ENCODE measurements at regions not wholly inside any gene's neighbourhood (a gene's known extent, or its start where the extent isn't known, plus 50 kb on each side); places are given as distances from the start of the nearest gene placed in this dataset.
"Not testable (repeated sequence)": the region's sequence is repeated elsewhere in the genome, so short reads cannot be mapped to it uniquely, and the experiment has no call there.

DNA sequence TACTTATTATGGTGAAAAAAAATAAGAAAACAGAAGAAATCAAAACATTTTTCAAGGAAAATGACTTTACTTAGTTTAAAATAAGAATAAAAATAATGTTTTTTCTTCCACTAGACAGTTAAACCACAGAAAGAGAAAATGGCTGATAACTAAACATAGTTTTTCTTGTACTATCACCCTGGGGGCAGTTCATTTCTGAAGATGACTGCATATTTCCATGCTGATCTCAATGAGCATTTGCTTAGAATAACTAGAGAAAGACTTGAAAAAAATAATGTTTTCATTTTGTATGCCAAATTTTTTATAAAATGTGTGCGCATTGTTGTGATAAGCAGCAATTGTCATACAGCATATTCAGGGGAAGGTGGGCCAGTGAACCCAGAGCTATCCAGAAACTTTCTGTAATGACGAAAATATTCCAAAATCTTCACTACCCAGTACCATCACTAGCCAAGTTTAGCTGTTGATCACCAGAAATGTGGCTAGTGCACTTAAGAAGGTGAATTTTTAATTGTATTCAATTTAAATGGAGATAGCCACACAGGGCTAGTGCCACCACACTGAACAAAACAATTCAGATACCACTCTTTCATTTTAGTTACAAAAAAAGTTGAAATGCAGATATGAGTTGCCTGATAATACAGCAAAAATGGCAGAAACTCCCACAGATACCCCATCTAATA, 513.4 kb upstream of the NETO1 start:
- no peak for DNase-seq (ENCODE audit: extremely low read depth, low read depth)

DNA sequence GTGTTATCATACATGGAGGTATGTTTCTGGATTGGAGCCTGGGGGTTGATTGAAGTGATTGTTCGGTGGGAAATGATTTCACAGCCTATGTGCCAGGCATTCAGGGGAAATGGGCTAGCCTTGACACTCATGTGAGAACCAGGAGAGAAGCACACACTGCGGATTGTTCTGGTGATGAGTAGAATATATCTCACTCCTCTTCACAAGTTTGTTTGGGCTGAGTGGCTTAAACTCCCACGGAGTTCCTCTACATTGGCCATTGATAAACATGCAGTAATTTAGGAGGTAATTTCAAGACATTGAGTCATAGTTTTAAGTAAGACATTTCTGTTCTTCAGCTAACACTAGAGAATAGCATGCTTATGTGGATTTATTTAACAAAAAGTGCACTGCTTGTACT, 498.9 kb upstream of the NETO1 start:
- DNase-seq (ENCODE audit: extremely low read depth, low read depth), result no peak

GRCh38 chr18:73365018-73365417, 497.2 kb upstream of the NETO1 start:
- no peak for DNase-seq (ENCODE audit: extremely low read depth, low read depth)

DNA sequence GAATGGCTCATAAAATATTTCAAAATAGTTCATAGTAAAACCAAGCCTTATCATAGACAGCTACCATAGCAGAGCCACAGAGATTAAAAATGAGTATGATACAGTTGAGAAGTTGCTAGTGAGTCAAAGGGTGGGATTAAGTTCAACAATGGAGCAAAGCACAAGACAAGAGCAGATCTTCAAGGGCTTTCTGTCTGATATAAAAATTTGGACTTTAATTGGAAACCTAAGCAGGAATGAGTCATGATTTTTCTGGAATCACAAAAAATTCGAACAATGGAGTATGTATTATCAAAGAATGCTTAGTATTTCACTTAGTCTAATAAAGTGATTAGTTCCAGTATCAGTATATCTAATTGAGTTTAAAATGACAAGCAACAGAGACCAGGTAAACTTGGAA, 487.3 kb upstream of the NETO1 start:
- DNase-seq (ENCODE audit: extremely low read depth, low read depth), result no peak

DNA sequence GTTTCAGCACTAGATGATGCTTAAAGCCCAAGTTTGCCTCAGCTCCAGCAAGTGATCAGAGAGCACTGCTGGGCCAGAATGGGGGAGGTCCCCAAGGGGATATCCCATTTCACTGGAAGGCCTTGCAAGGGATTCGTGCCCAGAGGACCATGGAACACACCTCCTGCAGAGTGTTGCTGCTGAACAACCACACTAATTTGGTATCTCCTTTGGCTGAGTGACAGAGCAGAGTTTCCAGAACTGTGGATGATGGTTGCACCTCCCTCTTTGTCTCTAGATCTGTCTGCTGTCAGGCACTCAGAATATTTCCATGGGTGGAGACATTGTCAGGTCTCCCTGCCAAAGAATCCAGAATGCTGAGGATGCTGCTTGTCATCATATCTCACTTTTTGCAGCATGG, 484.8 kb upstream of the NETO1 start:
- no peak for DNase-seq (ENCODE audit: extremely low read depth, low read depth)

- DNase-seq (ENCODE audit: extremely low read depth, low read depth), result no peak
These were observed 472.6 kb upstream of the NETO1 start for GRCh38 chr18:73340135-73340977.

- DNase-seq (ENCODE audit: extremely low read depth, low read depth), result no peak
These were observed 463.5 kb upstream of the NETO1 start for GRCh38 chr18:73331212-73331772.

DNA sequence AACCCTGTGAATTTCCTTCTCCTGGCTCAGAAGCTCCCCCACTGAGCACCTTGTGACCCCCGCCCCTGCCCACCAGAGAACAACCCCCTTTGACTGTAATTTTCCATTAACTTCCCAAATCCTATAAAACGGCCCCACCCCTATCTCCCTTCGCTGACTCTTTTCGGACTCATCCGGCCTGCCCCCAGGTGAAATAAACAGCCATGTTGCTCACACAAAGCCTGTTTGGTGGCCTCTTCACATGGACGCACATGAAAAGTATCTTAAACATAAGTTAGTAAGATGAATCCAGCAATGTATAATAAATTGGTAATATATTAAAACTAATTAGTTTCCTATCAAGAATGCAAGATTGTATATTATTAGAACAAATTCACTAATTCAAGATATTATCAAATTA, 462.3 kb upstream of the NETO1 start:
- not testable (repeated sequence) for DNase-seq (ENCODE audit: extremely low read depth, low read depth)

DNA sequence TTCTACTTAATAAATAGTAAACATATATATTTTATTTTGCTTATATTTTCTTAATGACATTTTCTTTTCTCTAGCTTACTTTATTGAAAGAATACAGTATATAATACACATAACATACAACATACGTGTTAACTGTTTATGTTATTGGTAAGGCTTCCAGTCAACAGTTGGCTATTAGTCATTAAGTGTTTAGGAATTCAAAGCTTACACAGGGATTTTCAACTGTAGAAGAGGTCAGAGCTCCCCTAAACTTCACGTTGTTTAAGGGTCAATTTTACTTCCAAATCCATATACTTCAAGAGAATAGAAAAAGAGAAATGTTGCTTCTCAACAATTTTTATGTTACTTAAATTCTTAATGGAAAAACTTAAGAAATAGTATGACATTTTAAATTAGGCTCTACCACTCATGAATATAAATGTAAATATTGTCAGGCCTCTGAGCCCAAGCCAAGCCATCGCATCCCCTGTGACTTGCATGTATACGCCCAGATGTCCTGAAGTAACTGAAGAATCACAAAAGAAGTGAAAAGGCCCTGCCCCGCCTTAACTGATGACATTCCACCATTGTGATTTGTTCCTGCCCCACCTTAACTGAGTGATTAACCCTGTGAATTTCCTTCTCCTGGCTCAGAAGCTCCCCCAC, 456.5 kb upstream of the NETO1 start:
- DNase-seq (ENCODE audit: extremely low read depth, low read depth), result not testable (repeated sequence)

GRCh38 chr18:73318739-73319479, 451.1 kb upstream of the NETO1 start:
- DNase-seq (ENCODE audit: extremely low read depth, low read depth), result no peak

DNA sequence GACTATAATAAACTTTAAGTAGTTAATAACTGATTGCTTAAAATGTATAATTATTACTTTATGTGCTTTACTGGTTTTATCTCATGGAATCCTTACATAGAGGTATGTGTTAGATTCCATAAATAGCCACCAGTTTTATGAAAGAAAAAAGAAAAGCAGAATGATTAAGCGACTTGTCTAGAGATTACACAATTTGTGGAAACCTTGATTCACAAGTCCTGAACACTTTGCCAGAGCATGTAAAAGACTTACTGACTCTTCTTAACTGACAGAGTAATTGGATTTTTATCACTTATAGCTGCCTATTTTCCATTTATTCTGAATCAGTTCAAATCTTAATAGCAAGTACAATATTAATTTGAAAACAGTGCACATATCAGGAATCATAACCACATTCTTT, 448.7 kb upstream of the NETO1 start:
- DNase-seq (ENCODE audit: extremely low read depth, low read depth), result no peak

DNA sequence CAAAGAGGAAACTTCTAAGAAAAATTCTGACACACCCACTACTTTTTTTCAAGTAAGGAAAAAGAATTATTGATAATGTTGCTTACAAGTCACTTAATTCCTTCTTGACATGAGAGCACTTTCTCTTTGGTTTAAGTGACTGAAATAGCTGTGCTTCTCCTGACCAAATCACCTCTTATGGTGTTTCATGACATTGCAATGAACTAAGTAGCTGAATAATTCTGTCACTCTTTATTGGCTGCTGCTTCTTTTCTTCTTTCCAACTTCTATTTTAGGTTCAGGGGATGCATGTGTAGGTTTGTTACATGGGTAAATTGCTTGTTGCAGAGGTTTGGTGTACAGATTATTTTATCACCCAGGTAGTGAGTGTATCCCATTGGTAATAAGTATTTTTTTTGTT, 447.6 kb upstream of the NETO1 start:
- DNase-seq (ENCODE audit: extremely low read depth, low read depth), result no peak

DNA sequence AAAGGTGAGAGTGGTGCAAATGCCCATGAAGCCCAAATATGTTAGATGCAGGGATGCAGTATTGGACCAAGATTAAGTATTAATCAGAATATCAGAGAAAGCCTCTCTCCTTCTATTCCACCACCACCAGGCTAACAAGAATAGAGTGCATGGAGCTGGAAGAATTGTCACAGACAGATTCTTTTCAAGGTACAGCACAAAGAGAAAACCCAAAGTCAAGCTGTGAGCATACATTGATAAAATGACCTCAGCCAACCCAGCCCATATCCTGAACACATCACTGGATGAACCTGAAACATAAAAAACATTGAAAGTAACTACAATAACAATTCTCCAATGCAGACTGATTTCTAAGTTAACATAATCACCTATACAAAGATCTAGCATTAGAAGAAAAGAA, 445.7 kb upstream of the NETO1 start:
- DNase-seq (ENCODE audit: extremely low read depth, low read depth), result no peak

- no peak for DNase-seq (ENCODE audit: extremely low read depth, low read depth)
These were observed 428.9 kb upstream of the NETO1 start for GRCh38 chr18:73296686-73297085.

- DNase-seq (ENCODE audit: extremely low read depth, low read depth), result no peak
These were observed 424.4 kb upstream of the NETO1 start for GRCh38 chr18:73292156-73292555.

GRCh38 chr18:73288813-73289212, 421.0 kb upstream of the NETO1 start:
- DNase-seq (ENCODE audit: extremely low read depth, low read depth), result no peak

- no peak for DNase-seq (ENCODE audit: extremely low read depth, low read depth)
These were observed 418.8 kb upstream of the NETO1 start for GRCh38 chr18:73286584-73286983.

GRCh38 chr18:73283788-73284187, 416.0 kb upstream of the NETO1 start:
- no peak for DNase-seq (ENCODE audit: extremely low read depth, low read depth)

- no peak for DNase-seq (ENCODE audit: extremely low read depth, low read depth)
These were observed 415.2 kb upstream of the NETO1 start for GRCh38 chr18:73283032-73283431.

GRCh38 chr18:73279498-73279897, 411.7 kb upstream of the NETO1 start:
- DNase-seq (ENCODE audit: extremely low read depth, low read depth), result no peak

All from NCI-H460 (cell line).